Muscle layer of colon (tissue), 2 donors: ENCODE measurements at regions not wholly inside any gene's neighbourhood (a gene's known extent, or its start where the extent isn't known, plus 50 kb on each side); places are given as distances from the start of the nearest gene placed in this dataset.
"Not testable (repeated sequence)": the region's sequence is repeated elsewhere in the genome, so short reads cannot be mapped to it uniquely, and the experiment has no call there.

Experiments used
- H3K27ac ChIP-seq: one replicate; pipeline ENCODE4 v1.7.0; 2013; ENCODE audit warnings: low read depth, mild to moderate bottlenecking, low read length, moderate library complexity
- H3K27me3 ChIP-seq, 2 donors: one replicate each; pipeline ENCODE4 v1.7.0; 2013; ENCODE audit warnings: low read length in 2 of 2, mild to moderate bottlenecking in 2 of 2; ENCODE audit not compliant: insufficient read depth in 2 of 2, control insufficient read depth in 1 of 2
- H3K36me3 ChIP-seq: one replicate; pipeline ENCODE4 v1.7.0; 2013; ENCODE audit warnings: mild to moderate bottlenecking, low read length; ENCODE audit not compliant: insufficient read depth
- H3K4me1 ChIP-seq: one replicate; pipeline ENCODE4 v1.7.0; 2013; ENCODE audit warnings: mild to moderate bottlenecking, low read length; ENCODE audit not compliant: insufficient read depth
- H3K4me3 ChIP-seq, 2 donors: one replicate each; pipeline ENCODE4 v1.7.0; 2013; ENCODE audit warnings: low read length in 2 of 2, low read depth in 1 of 2, mild to moderate bottlenecking in 1 of 2, moderate library complexity in 1 of 2
- H3K9ac ChIP-seq: one replicate; pipeline ENCODE4 v1.7.0; 2013; ENCODE audit warnings: low read length
- H3K9me3 ChIP-seq: one replicate; pipeline ENCODE4 v1.7.0; 2013; ENCODE audit warnings: mild to moderate bottlenecking, low read length
- donor health status: abdominal sarcoma.
- donor health status: Adenocarcinoma of cecum.

GRCh38 chr13:33353646-33354045, 68.1 kb upstream of the STARD13 start:
- Histone ChIP-seq H3K9ac (no peak overlapping the region), H3K9me3 (no peaks in the 10 kb centered on the region), H3K27me3 (no peaks in the 10 kb centered on the region), H3K4me3 (no peak overlapping the region), H3K27ac (no peak overlapping the region), H3K4me1 (peaks cover 7% of the 10 kb centered on the region), H3K36me3 (no peaks in the 10 kb centered on the region)

GRCh38 chr13:33355201-33355895, 69.8 kb upstream of the STARD13 start:
- no peaks in the 10 kb centered on the region for H3K27me3 ChIP-seq
- no peak overlapping the region for H3K4me3 ChIP-seq
- no peak overlapping the region for H3K27ac ChIP-seq
- no peaks in the 10 kb centered on the region for H3K9me3 ChIP-seq
- H3K36me3 ChIP-seq = no peaks in the 10 kb centered on the region
- no peaks in the 10 kb centered on the region for H3K4me1 ChIP-seq
- no peak overlapping the region for H3K9ac ChIP-seq

- not testable (repeated sequence) for H3K36me3 ChIP-seq, H3K27me3 ChIP-seq, H3K4me1 ChIP-seq, H3K27ac ChIP-seq, H3K9ac ChIP-seq, H3K9me3 ChIP-seq, H3K4me3 ChIP-seq
Observed at GRCh38 chr13:33358076-33358475, 72.5 kb upstream of the STARD13 start.

GRCh38 chr13:33362986-33363727, 77.6 kb upstream of the STARD13 start:
- H3K4me3 ChIP-seq = no peak overlapping the region
- no peaks in the 10 kb centered on the region for H3K36me3 ChIP-seq
- H3K9me3 ChIP-seq = no peaks in the 10 kb centered on the region
- no peaks in the 10 kb centered on the region for H3K4me1 ChIP-seq
- no peak overlapping the region for H3K27ac ChIP-seq
- no peaks in the 10 kb centered on the region for H3K27me3 ChIP-seq
- H3K9ac ChIP-seq = no peak overlapping the region

GRCh38 chr13:33364192-33364591, 78.6 kb upstream of the STARD13 start:
- no peak overlapping the region for H3K27ac ChIP-seq
- no peaks in the 10 kb centered on the region for H3K4me1 ChIP-seq
- no peak overlapping the region for H3K9ac ChIP-seq
- no peaks in the 10 kb centered on the region for H3K9me3 ChIP-seq
- H3K4me3 ChIP-seq = no peak overlapping the region
- H3K27me3 ChIP-seq = no peaks in the 10 kb centered on the region
- H3K36me3 ChIP-seq = no peaks in the 10 kb centered on the region

DNA sequence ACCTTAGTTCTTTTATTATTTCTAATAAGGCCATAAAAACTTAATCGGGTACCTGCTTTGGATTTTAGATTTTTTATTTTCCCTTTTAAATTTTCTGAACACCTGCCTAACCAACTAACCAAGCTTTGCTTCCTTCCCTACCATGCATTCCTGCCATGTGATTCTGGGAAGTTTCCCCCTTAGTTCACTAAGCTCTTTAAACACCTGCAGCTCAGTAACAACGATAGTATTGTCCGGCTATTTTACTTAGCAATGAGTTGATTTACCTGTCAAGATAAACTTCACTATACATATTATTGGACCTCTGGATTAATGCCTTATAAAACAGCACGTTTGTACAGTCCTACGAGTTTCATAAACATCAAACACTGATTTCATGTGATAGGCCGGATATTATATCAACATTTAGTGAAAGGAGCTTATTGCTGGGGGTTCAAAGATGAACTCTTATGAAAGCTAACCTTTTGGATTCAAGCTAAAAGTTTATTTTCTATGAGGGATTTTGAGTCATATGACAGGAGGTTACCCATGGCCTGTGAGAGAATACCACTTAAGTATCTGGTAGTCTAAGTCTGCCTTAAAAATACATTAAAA, 81.0 kb upstream of the STARD13 start:
- no peaks in the 10 kb centered on the region for H3K9me3 ChIP-seq
- no peak overlapping the region for H3K9ac ChIP-seq
- no peak overlapping the region for H3K4me3 ChIP-seq
- H3K4me1 ChIP-seq = no peaks in the 10 kb centered on the region
- no peaks in the 10 kb centered on the region for H3K36me3 ChIP-seq
- no peaks in the 10 kb centered on the region for H3K27me3 ChIP-seq
- no peak overlapping the region for H3K27ac ChIP-seq

DNA sequence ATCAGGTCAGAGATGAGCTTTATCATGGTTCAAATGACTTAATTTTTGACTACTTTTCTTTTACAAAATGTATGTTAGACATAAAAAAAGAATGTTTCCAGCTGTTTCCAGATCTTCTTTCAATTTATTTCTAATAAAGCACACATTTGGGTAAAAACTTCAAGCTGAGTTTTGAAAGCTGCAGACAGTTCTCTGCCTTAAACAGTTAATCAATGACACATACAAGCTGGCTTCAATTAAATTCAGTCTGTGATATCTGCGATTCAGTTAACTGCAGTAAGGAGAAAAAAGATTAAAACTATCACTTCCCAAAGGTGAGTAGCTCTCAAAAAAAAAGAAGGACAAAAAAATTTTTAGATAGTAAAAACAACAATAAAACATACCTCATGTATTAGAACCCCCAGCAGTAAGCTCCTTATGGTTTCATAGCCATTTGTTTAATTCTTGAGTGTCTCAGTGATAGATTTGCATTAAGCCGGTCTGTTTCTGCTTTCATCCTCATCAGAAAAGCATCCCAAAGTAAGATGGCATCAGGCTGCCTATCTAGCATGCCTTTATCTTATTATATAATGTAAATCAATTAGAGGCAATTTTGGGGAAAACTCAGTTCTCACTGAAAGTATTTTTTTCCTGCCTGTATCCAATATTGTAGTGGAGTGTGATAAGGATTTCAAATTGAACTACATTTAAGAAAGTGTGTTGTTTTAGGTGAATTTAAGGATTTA, 81.8 kb upstream of the STARD13 start:
- H3K4me3 ChIP-seq = no peak overlapping the region
- no peak overlapping the region for H3K27ac ChIP-seq
- H3K36me3 ChIP-seq = no peaks in the 10 kb centered on the region
- no peak overlapping the region for H3K9ac ChIP-seq
- no peaks in the 10 kb centered on the region for H3K27me3 ChIP-seq
- no peaks in the 10 kb centered on the region for H3K9me3 ChIP-seq
- H3K4me1 ChIP-seq = no peaks in the 10 kb centered on the region

- H3K9ac ChIP-seq = no peak overlapping the region
- H3K27me3 ChIP-seq = no peaks in the 10 kb centered on the region
- no peaks in the 10 kb centered on the region for H3K4me1 ChIP-seq
- no peaks in the 10 kb centered on the region for H3K9me3 ChIP-seq
- H3K36me3 ChIP-seq = no peaks in the 10 kb centered on the region
- H3K27ac ChIP-seq = no peak overlapping the region
- no peak overlapping the region for H3K4me3 ChIP-seq
Observed at GRCh38 chr13:33367926-33368325, 82.4 kb upstream of the STARD13 start.

DNA sequence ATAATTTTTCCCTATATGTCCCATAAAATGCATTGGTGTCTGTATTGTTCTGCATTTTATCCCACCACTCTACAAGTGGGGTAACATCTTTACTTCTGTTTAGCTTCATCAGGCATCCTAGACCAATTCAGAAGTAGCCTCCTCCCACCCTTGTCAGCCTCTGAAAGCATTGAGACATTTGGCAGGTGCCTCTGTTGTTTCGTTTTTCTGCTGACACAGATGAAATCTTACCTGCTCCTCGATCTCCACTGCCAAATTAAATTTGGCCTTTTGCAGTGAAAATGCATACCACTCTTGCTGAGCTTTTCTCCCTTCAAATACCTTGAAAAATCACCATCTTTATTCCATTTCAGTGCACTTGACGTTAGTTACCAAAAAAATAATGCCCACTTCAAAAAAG, 83.5 kb upstream of the STARD13 start:
- no peaks in the 10 kb centered on the region for H3K4me1 ChIP-seq
- H3K27ac ChIP-seq = no peak overlapping the region
- no peaks in the 10 kb centered on the region for H3K9me3 ChIP-seq
- no peak overlapping the region for H3K9ac ChIP-seq
- no peaks in the 10 kb centered on the region for H3K27me3 ChIP-seq
- H3K36me3 ChIP-seq = no peaks in the 10 kb centered on the region
- no peak overlapping the region for H3K4me3 ChIP-seq

- Histone ChIP-seq H3K27ac (no peak overlapping the region), H3K27me3 (no peaks in the 10 kb centered on the region)
Observed at GRCh38 chr13:33372251-33372919, 86.8 kb upstream of the STARD13 start.

DNA sequence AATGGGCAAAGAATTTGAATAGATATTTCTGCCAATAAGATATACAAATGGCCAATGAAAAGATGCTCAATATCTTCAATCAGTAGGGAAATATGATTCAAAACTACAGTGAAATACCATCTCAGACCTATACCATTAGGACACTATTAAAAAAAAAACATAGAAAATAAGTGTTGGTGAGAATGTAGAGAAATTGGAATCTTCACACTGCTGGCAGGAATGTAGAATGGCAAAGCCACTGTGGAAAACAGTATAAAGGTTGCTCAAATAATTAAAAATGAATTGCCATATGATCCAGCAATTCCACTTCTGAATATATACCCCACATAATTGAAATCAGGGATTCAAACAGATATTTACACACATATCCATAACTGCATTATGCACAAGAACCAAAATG, 88.1 kb upstream of the STARD13 start:
- H3K9ac ChIP-seq = no peak overlapping the region
- H3K9me3 ChIP-seq = no peaks in the 10 kb centered on the region
- no peak overlapping the region for H3K27ac ChIP-seq
- H3K27me3 ChIP-seq = no peaks in the 10 kb centered on the region
- H3K36me3 ChIP-seq = no peaks in the 10 kb centered on the region
- H3K4me1 ChIP-seq = no peaks in the 10 kb centered on the region
- no peak overlapping the region for H3K4me3 ChIP-seq

More at GRCh38 chr13:33372251-33372919, 86.8 kb upstream of the STARD13 start:
- Histone ChIP-seq H3K4me3 (no peak overlapping the region), H3K9ac (no peak overlapping the region), H3K9me3 (no peaks in the 10 kb centered on the region), H3K4me1 (no peaks in the 10 kb centered on the region), H3K36me3 (no peaks in the 10 kb centered on the region)
